HG03175 (cell line): ENCODE measurements at regions not wholly inside any gene's neighbourhood (a gene's known extent, or its start where the extent isn't known, plus 50 kb on each side); places are given as distances from the start of the nearest gene placed in this dataset.
"Not testable (repeated sequence)": the region's sequence is repeated elsewhere in the genome, so short reads cannot be mapped to it uniquely, and the experiment has no call there.

Experiments used
- ATAC-seq: cut with Tn5 transposase; IDR thresholded peaks from one replicate; pipeline ENCODE4 v1.9.1; 2021; ENCODE audit warnings: mild to moderate bottlenecking, moderate library complexity; ENCODE audit not compliant: unreplicated experiment

DNA sequence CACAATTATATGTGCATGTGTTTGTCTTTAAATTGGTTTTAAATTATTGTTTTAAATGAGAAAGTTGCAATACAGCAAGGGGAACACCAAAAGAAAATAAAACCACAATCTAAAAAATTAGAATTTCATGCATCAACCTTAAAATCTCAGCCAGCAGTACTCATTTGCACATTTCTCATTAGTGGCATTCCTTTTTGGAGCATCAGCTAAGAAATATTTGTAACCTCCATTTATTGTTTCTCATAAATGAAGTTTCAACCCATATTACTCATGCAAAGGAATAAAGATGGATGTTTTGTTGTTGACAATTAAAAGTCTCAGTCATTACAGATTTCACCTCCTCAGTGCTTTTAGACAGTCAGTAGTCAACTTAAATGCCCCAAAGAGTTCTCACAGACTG is 160.1 kb downstream of the TBX15 start:
- no peak for ATAC-seq

DNA sequence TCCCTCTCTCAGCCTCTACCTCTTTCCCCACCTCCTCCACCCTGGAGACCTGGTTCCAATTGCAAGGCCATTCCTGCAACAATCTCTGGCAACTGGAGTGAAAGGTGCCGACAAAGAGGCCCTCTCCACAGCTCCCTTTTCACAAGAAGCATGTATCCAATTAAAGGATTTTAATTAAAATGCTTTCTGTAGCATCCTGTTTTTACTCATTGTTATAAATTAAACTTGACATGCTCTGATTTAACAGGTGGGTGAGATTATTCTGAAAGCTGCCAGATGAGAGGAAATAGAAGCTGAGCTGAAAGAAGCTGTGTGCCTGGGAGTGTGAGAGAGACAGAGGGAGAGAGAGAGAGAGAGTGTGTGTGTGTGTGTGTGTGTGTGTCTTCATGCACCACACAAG is 160.5 kb downstream of the TBX15 start:
- ATAC-seq = no peak

- no peak for ATAC-seq
Measured at GRCh38 chr1:118827207-118827606, 160.9 kb downstream of the TBX15 start.

DNA sequence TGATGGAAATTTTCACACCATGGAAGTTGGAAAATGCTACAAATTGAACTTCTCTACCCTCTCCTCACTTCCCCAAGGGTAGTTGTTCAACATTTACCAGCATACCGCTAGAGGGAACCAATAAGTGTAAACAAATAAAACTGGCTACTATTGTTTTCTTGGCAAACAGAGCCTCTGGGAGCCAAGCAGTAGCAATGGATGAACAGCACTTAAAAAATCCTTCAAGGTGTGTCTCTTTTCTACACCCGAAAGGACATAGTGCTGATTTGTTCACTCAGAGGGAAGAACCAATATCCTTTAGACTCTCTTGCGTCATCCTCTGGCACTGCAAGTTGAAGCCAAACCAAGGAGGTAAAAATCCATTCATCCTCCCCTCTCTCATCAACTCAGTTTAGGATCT is 161.5 kb downstream of the TBX15 start:
- no peak for ATAC-seq

DNA sequence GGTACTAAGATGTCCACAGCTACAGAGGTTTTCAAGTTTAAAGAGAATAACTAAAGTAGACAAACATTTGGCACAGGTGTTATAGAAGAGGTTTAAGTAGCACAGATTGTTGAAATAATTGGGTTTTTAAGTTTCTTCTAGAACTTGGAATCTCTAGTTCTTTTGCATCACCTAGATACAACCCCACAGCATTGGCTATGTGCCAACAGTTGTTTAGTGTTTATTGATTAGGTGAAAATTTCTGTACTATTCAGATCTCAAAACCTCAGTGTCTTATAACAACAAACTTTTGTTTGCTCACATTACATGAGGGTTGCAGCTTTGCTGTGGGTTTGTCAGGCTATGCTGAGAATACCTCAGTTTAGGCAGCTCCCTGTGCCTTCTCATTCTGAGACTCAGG is 162.5 kb downstream of the TBX15 start:
- no peak for ATAC-seq

DNA sequence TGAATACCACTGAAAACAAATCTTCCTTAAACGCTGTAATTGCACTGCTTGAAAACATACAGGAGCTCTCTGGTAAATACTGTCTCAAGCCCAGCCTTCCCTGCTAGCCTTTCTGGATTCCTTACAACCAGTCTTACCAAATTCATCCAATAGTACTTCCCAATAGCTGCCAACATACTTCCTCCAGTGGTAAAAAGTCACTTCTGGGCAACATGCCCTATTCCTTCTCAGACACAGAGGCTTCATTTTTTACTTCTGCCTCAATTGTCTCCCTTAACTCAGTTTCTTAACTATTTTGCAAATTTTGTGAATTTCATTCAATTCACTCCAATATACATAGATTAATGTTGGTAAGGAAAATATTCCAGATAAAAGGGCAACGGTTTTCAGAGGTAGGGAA is 166.3 kb downstream of the TBX15 start:
- ATAC-seq = no peak

- no peak for ATAC-seq
Measured at GRCh38 chr1:118820864-118821263, 167.3 kb downstream of the TBX15 start.

- ATAC-seq = no peak
Measured at GRCh38 chr1:118815909-118816308, 172.2 kb downstream of the TBX15 start.

- ATAC-seq = no peak
Measured at GRCh38 chr1:118812555-118812954, 175.6 kb downstream of the TBX15 start.

- ATAC-seq = no peak
Measured at GRCh38 chr1:118811156-118811555, 177.0 kb downstream of the TBX15 start.

- no peak for ATAC-seq
Measured at GRCh38 chr1:118809586-118809985, 178.6 kb downstream of the TBX15 start.

DNA sequence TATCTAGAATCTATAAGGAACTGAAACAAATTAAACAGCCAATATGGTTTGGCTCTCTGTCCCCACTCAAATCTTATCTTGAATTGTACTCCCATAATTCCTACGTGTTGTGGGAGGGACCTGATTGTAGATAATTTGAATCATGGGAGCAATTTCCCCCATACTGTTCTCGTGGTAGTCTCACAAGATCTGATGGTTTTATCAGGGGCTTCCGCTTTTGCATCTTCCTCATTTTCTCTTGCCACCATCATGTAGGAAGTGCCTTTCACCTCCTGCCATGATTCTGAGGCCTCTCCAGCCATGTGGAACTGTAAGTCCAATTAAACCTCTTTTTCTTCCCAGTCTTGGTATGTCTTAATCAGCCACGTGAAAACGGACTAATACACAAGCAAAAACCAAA is 185.0 kb downstream of the TBX15 start:
- ATAC-seq = not testable (repeated sequence)

DNA sequence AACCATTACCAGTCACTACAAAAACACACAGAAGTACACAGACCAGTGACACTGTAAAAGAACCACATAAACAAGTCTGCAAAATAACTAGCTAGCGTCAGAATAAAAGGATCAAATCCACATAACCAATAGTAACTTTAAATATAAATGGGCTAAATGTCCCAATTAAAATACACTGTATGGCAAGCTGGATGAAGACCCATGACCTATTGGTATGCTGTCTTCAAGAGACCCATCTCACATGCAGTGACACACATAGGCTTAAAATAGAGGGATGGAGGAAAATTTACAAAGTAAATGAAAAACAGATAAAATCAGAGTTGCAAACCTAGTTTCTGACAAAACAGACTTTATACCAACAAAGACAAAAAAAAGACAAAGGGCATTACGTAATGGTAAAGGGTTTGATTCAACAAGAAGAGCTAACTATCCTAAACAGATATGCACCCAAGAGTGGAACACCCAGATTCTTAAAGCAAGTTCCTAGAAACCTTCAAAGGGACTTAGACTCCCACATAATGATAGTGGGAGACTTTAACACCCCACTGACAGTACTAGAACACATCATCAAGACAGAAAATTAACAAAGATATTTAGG is 196.9 kb downstream of the TBX15 start:
- no peak for ATAC-seq

GRCh38 chr1:118788463-118788862 is 199.7 kb downstream of the TBX15 start:
- no peak for ATAC-seq

DNA sequence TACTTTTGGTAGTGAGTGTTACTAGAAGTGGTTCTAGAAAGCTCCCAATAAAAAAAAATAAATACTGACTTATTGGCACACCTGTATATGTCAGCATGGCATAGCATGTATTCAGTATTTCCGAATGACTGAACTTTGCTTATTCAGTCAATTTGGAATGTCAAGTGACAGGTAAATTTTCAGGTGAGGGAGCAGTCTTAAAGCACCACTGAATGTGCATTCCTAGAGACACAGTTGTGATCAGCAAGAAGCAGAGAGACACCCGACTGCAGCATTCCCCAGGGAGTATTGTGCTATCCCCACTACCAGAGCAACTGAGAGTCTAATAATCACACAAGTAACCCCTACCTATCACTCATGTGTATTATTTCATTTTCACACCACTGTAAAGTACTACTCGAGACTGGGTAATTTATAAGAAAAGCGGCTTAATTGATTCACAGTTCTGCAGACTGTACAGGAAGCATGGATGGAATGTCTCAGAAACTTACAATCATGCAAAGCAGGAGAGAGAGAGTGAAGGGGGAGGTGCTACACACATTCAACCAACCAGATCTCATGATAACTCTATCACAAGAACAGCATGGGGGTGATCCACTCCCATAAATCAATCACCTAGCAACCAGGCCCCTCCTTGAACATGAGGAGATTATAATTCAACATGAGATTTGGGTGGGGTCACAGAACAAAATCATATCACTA is 201.5 kb downstream of the TBX15 start:
- ATAC-seq = no peak

- ATAC-seq = no peak
Measured at GRCh38 chr1:118785246-118785645, 202.9 kb downstream of the TBX15 start.

- no peak for ATAC-seq
Measured at GRCh38 chr1:118783095-118783758, 204.9 kb downstream of the TBX15 start.

DNA sequence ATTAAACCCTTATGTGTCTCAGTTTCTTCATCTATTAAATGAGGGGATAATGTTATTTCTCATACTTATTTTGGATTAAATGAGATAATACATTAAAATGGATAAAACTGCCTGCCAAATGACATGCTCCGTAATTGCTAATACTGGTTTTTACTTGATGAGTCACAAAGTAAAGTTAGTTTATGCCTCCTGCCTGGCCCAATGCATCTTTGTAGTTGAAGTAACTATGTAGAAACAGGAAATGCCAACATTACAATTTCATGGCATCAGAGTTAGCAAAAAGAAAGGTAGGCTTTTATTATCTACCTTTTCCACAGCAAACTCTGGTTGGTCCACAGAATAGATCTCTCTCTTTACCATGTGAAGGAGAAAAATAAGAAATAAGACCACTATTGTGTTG is 214.5 kb downstream of the TBX15 start:
- ATAC-seq = no peak

GRCh38 chr1:118767971-118768370 is 220.2 kb downstream of the TBX15 start:
- no peak for ATAC-seq

DNA sequence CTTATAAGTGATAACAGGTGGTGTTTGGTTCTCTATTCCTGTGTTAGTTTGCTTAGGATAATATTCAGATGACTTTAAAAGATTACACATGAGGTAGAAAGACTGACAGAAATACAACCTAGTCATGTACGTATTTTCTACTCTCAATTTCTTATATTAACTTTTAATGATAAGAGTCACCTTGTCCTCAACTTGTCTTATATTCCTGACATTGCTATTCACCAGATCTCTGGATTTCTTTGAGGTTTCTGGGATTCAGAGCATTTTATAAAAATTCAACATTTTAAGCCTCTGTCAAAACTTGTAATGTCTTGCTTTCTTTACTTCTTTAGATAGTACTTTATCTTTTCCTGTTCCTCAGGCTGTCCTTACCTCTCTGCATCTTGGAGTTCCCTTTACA is 234.2 kb downstream of the TBX15 start:
- no peak for ATAC-seq

DNA sequence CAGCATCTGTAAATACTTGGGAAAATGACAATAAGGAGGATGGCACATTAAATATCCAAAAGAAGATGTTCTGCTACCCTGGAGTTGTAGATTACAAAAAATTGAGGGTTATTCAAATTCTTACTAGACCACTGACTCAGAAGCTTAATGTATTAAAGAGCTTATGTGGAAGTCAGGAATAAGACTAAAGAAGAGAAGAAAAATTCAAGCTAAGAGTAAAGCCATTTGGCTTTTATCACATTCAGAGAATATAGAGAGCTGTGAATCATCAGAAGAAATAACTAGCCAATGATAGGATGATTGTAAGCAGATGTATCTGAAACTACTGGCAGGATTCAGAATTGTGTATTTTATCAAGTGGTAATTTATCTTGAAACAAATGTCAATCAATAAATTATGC is 237.0 kb downstream of the TBX15 start:
- ATAC-seq = no peak

DNA sequence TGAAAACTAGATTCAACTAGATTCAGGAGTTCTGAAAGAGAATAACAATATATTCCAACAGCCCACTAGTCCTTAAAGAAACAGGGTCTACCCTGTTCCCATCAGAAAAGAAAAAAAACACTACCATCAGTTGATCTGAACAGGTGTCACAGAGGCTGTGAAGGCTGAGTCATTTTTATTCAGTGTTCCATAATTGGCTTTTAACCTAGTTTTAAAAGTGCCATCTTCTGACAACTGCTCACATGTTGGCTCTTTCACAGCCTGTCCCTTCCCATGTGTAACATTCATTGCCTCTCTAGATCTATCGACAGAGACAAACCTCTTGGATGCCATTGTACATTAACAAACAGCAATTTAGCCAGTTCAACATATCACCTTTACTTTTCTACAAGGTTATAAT is 243.7 kb downstream of the TBX15 start:
- ATAC-seq = no peak
